ENCODE measurements at regions not wholly inside any gene's neighbourhood (a gene's known extent, or its start where the extent isn't known, plus 50 kb on each side); places are given as distances from the start of the nearest gene placed in this dataset.

DNA sequence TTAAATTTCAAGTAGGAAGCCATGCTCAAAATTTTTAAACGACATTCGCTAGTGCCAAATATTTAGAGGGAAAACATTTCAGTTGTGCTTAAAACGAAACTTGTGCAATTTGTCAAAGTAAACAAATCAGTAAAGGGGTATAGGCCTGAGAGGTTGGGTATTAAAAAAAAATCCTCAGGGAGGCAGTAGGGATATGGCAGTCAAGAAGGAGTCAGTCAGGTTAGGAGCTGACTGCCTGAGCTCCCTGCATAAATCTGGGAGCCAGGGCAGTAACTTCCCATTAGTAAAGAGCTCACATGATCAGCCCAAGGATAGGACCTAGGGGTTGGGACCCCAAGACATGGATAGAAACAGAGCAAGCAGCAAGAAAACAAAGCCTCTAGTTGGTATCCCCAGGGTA lies 120.7 kb upstream of the STAC start:
- no peaks in the 10 kb centered on the region for H3K36me3 Mint-ChIP-seq (ENCODE audit: insufficient read depth)
- no peaks in the 10 kb centered on the region for H3K4me1 Mint-ChIP-seq (ENCODE audit: low read depth)
- DNase-seq: no peak
- no peaks in the 10 kb centered on the region for H3K27me3 Mint-ChIP-seq (ENCODE audit: low read depth)
- ATAC-seq: no peak
- no peak overlapping the region for H3K4me3 Mint-ChIP-seq
- H3K9me3 Mint-ChIP-seq: peaks cover 17% of the 10 kb centered on the region

- no peak for DNase-seq
- Mint-ChIP-seq H3K9me3 (no peaks in the 10 kb centered on the region), H3K4me1 (ENCODE audit: low read depth) (no peaks in the 10 kb centered on the region), H3K27me3 (ENCODE audit: low read depth) (no peaks in the 10 kb centered on the region), H3K4me3 (no peak overlapping the region), H3K36me3 (ENCODE audit: insufficient read depth) (no peaks in the 10 kb centered on the region)
- ATAC-seq: no peak
Measured at GRCh38 chr3:36269274-36269673, 111.0 kb upstream of the STAC start.

DNA sequence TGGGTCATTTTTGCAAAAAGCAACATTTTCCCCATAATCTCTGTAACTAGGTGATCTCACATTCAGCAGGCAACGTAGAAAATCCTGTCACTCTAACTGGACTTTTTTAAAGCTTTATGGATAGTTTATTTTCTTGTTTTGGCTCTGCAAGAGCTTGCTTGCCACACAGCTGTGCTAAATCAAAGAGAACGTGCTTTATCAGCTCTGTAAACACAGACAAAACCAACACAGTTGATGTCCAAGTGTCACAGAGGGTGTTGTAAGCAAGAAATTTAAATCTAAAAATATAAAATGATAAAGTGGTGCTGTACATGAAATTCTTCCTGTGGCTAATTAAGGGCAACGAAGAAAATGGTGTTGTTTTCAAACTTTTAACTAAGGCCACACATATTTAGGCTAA lies 97.5 kb upstream of the STAC start:
- H3K36me3 Mint-ChIP-seq (ENCODE audit: insufficient read depth): no peaks in the 10 kb centered on the region
- no peak overlapping the region for H3K4me3 Mint-ChIP-seq
- H3K4me1 Mint-ChIP-seq (ENCODE audit: low read depth): no peaks in the 10 kb centered on the region
- DNase-seq (no peak), ATAC-seq (no peak)
- peaks cover 6% of the 10 kb centered on the region for H3K9me3 Mint-ChIP-seq
- H3K27me3 Mint-ChIP-seq (ENCODE audit: low read depth): no peaks in the 10 kb centered on the region

DNA sequence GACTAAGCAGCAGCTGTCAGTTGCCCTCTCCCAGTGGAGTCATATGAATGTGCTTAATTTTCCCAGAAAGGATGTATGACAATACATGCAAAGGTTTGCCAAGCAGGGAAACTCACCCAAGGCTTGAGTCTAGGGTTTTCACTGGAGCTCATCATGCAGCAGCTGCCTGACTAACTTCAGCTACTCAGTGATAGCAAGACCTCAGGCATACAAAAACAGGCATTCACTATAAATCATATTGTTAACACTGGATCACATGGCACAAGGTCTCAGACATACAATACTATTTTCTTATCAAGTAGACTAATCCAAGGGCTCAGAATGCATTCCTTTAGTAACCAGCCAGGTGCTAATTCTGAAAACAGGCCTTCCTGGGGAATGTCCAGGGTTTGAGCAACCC lies 85.0 kb upstream of the STAC start:
- DNase-seq (no peak), ATAC-seq (no peak)
- Mint-ChIP-seq H3K4me1 (ENCODE audit: low read depth) (no peaks in the 10 kb centered on the region), H3K9me3 (no peaks in the 10 kb centered on the region), H3K36me3 (ENCODE audit: insufficient read depth) (no peaks in the 10 kb centered on the region), H3K27me3 (ENCODE audit: low read depth) (no peaks in the 10 kb centered on the region), H3K4me3 (no peak overlapping the region)

- Mint-ChIP-seq H3K36me3 (ENCODE audit: insufficient read depth) (no peaks in the 10 kb centered on the region), H3K4me3 (no peak overlapping the region), H3K27me3 (ENCODE audit: low read depth) (no peaks in the 10 kb centered on the region), H3K4me1 (ENCODE audit: low read depth) (no peaks in the 10 kb centered on the region), H3K9me3 (no peaks in the 10 kb centered on the region)
- ATAC-seq (no peak), DNase-seq (no peak)
Measured at GRCh38 chr3:36297195-36297594, 83.1 kb upstream of the STAC start.

GRCh38 chr3:36298188-36298587 lies 82.1 kb upstream of the STAC start:
- no peaks in the 10 kb centered on the region for H3K36me3 Mint-ChIP-seq (ENCODE audit: insufficient read depth)

DNA sequence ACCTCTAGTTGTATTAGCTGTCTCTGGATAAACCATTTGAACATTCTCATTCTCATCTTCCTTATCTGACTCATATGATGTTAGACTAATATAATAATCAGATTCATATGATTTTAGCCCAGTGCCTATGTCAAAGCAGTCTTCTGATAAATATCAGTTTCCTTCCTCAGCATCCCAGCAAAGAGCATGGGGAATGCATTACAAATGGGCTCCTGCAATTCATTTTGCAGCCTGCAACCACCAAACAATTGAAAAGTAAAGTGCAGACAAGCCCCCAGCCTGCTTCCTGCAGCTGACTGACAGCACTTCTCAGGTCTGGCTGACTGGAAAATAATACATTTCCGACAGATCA lies 78.2 kb upstream of the STAC start:
- Mint-ChIP-seq H3K27me3 (ENCODE audit: low read depth) (no peaks in the 10 kb centered on the region), H3K4me3 (no peak overlapping the region), H3K4me1 (ENCODE audit: low read depth) (no peaks in the 10 kb centered on the region), H3K9me3 (no peaks in the 10 kb centered on the region), H3K36me3 (ENCODE audit: insufficient read depth) (no peaks in the 10 kb centered on the region)
- DNase-seq (no peak), ATAC-seq (no peak)

More at GRCh38 chr3:36298188-36298587, 82.1 kb upstream of the STAC start:
- H3K4me3 Mint-ChIP-seq: no peak overlapping the region
- DNase-seq (no peak), ATAC-seq (no peak)
- H3K4me1 Mint-ChIP-seq (ENCODE audit: low read depth): no peaks in the 10 kb centered on the region
- H3K9me3 Mint-ChIP-seq: no peaks in the 10 kb centered on the region
- no peaks in the 10 kb centered on the region for H3K27me3 Mint-ChIP-seq (ENCODE audit: low read depth)

DNA sequence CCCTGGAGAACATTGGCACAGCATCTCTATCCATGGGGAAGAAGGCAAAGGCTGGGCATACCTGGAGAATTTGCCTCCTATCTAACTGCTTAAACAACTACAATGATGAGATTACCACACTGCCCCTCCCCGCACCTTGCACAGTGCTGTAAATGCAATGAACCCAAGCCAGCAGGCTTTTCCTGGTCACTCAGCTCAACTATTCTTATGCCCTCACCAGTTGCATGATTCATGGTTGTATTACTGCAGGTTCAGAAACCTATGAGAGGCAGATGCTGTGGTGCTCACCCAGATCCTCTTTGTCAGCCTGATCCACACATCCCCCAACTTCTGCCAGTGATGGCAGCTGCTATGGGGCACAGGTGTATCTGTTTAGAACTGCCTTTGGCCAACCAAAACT lies 77.7 kb upstream of the STAC start:
- H3K27me3 Mint-ChIP-seq (ENCODE audit: low read depth): no peaks in the 10 kb centered on the region
- no peaks in the 10 kb centered on the region for H3K9me3 Mint-ChIP-seq
- DNase-seq (no peak), ATAC-seq (no peak)
- no peak overlapping the region for H3K4me3 Mint-ChIP-seq
- no peaks in the 10 kb centered on the region for H3K4me1 Mint-ChIP-seq (ENCODE audit: low read depth)
- no peaks in the 10 kb centered on the region for H3K36me3 Mint-ChIP-seq (ENCODE audit: insufficient read depth)

- ATAC-seq (no peak), DNase-seq (no peak)
- no peaks in the 10 kb centered on the region for H3K27me3 Mint-ChIP-seq (ENCODE audit: low read depth)
Measured at GRCh38 chr3:36303286-36303685, 77.0 kb upstream of the STAC start.

DNA sequence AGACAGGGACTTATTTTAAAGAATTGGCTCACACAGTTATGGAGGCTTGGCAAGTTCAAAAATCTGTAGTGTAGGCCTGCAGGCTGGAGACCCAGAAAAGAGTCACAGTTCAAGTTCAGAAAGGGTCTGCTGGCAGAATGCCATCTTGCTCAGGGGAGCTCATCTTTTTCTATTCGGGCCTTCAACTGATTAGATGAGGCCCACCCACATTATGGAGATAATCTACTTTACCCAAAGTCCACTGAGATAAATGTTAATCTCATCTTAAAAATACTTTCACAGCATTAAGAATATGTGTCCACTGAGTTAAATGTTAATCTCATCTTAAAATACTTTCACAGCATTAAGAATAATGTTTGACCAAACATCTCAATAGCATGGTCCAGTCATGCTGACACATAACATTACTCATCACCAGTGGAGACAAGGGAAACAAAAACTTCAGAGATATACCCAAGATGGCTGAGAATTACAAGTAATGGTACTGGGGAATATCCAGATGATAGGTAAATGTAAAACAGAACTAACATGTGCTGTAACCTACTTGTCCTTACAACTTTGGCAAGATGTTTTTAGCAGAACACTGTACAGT lies 74.3 kb upstream of the STAC start:
- Mint-ChIP-seq H3K4me3 (no peak overlapping the region), H3K36me3 (ENCODE audit: insufficient read depth) (no peaks in the 10 kb centered on the region), H3K27me3 (ENCODE audit: low read depth) (no peaks in the 10 kb centered on the region), H3K4me1 (ENCODE audit: low read depth) (no peaks in the 10 kb centered on the region), H3K9me3 (no peaks in the 10 kb centered on the region)
- ATAC-seq (no peak), DNase-seq (no peak)

More at GRCh38 chr3:36303286-36303685, 77.0 kb upstream of the STAC start:
- Mint-ChIP-seq H3K4me3 (no peak overlapping the region), H3K9me3 (no peaks in the 10 kb centered on the region), H3K36me3 (ENCODE audit: insufficient read depth) (no peaks in the 10 kb centered on the region), H3K4me1 (ENCODE audit: low read depth) (no peaks in the 10 kb centered on the region)

DNA sequence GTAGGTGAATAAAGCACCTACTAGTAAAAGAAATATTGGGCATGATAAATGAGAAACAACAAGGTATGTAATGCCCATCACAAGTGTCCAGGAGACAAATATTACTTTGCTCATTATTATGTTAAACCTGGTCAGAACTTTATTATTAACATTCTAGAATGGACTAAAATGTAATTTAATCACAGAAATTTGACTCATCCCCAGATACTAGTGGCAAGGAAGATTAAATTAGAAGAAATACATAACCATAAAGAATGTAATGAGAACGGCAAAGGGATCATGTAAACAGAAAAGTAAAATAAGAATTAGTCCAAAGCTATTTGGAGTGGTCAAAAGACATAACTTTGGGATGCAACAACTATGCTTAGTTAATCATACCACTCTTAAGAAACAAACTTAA lies 71.2 kb upstream of the STAC start:
- no peak overlapping the region for H3K4me3 Mint-ChIP-seq

GRCh38 chr3:36312351-36312750 lies 68.0 kb upstream of the STAC start:
- no peaks in the 10 kb centered on the region for H3K27me3 Mint-ChIP-seq (ENCODE audit: low read depth)
- DNase-seq: no peak
- no peak overlapping the region for H3K4me3 Mint-ChIP-seq
- no peaks in the 10 kb centered on the region for H3K36me3 Mint-ChIP-seq (ENCODE audit: insufficient read depth)
- peaks cover 7% of the 10 kb centered on the region for H3K9me3 Mint-ChIP-seq
- no peak for ATAC-seq
- no peaks in the 10 kb centered on the region for H3K4me1 Mint-ChIP-seq (ENCODE audit: low read depth)

More for the DNA sequence above, 71.2 kb upstream of the STAC start:
- ATAC-seq (no peak), DNase-seq (no peak)
- Mint-ChIP-seq H3K36me3 (ENCODE audit: insufficient read depth) (no peaks in the 10 kb centered on the region), H3K27me3 (ENCODE audit: low read depth) (no peaks in the 10 kb centered on the region), H3K9me3 (no peaks in the 10 kb centered on the region), H3K4me1 (ENCODE audit: low read depth) (no peaks in the 10 kb centered on the region)

- no peak overlapping the region for H3K4me3 Mint-ChIP-seq
- H3K4me1 Mint-ChIP-seq (ENCODE audit: low read depth): no peaks in the 10 kb centered on the region
- ATAC-seq (no peak), DNase-seq (no peak)
- H3K36me3 Mint-ChIP-seq (ENCODE audit: insufficient read depth): no peaks in the 10 kb centered on the region
- H3K27me3 Mint-ChIP-seq (ENCODE audit: low read depth): no peaks in the 10 kb centered on the region
- peaks cover 7% of the 10 kb centered on the region for H3K9me3 Mint-ChIP-seq
Measured at GRCh38 chr3:36317915-36318314, 62.4 kb upstream of the STAC start.

- Mint-ChIP-seq H3K27me3 (ENCODE audit: low read depth) (no peaks in the 10 kb centered on the region), H3K9me3 (peaks cover 7% of the 10 kb centered on the region), H3K36me3 (ENCODE audit: insufficient read depth) (no peaks in the 10 kb centered on the region), H3K4me3 (no peak overlapping the region), H3K4me1 (ENCODE audit: low read depth) (no peaks in the 10 kb centered on the region)
- ATAC-seq: no peak
- DNase-seq: no peak
Measured at GRCh38 chr3:36318621-36319200, 61.6 kb upstream of the STAC start.

DNA sequence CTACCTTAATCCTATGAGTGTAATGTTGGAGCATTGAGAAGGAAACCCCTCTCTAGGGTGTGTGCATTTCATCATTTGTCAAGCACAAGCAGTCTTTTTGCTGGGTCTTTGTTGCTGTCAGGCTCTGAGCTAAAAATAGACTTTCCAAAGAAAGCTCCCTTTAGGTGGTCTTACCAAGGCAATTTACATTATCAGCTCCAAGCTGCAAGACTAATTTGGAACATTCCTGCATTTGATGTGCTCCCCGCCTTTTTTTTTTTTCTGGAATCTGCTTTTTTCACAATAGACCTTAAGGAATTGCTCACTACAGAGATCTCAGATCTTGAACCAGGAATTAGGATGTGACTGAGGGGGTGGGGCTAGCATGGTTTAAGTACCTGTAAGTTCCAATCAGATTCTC lies 60.6 kb upstream of the STAC start:
- Mint-ChIP-seq H3K4me1 (ENCODE audit: low read depth) (no peaks in the 10 kb centered on the region), H3K36me3 (ENCODE audit: insufficient read depth) (no peaks in the 10 kb centered on the region), H3K9me3 (peaks cover 7% of the 10 kb centered on the region), H3K27me3 (ENCODE audit: low read depth) (no peaks in the 10 kb centered on the region), H3K4me3 (no peak overlapping the region)
- no peak for DNase-seq
- no peak for ATAC-seq
